SK-N-SH treated with all-trans-retinoic acid at 6 μM for 48 hours (cell line): ENCODE measurements at regions not wholly inside any gene's neighbourhood (a gene's known extent, or its start where the extent isn't known, plus 50 kb on each side); places are given as distances from the start of the nearest gene placed in this dataset.

Source experiments
- ATAC-seq: fragments of 200-7000 bp; cut with Tn5 transposase; 3 replicates; pipeline ENCODE4 v1.9.1; 2020; ENCODE audit warnings: mild to moderate bottlenecking, moderate library complexity
- ARNTL ChIP-seq: fragments of 450-650 bp; formaldehyde crosslinking; IDR thresholded peaks from 2 replicates; pipeline ENCODE4 v1.5.0; 2020; ENCODE audit warnings: low read depth, mild to moderate bottlenecking, moderate library complexity, borderline replicate concordance
- BACH2 ChIP-seq: fragments of 250-450 bp; sonication (Bioruptor Pico); IDR thresholded peaks from 2 replicates; pipeline ENCODE4 v1.9.0; 2021; ENCODE audit warnings: mild to moderate bottlenecking, borderline replicate concordance
- CREB5 ChIP-seq: fragments of 250-450 bp; sonication (Bioruptor Pico); IDR thresholded peaks from 2 replicates; pipeline ENCODE4 v1.5.1; 2020; ENCODE audit warnings: low read depth, mild to moderate bottlenecking, moderate library complexity
- CSDC2 ChIP-seq: fragments of 250-450 bp; sonication (Bioruptor Pico); IDR thresholded peaks from 2 replicates; pipeline ENCODE4 v1.5.0; 2020; ENCODE audit warnings: mild to moderate bottlenecking, moderate library complexity
- CSRNP3 ChIP-seq: fragments of 250-450 bp; sonication (Bioruptor Pico); IDR thresholded peaks from 2 replicates; pipeline ENCODE4 v1.5.1; 2021; ENCODE audit warnings: mild to moderate bottlenecking, moderate library complexity
- ESRRG ChIP-seq: fragments of 250-450 bp; sonication (Bioruptor Pico); IDR thresholded peaks from 2 replicates; pipeline ENCODE4 v1.6.1; 2021; ENCODE audit warnings: mild to moderate bottlenecking
- GLIS3 ChIP-seq: fragments of 250-450 bp; sonication (Bioruptor Pico); IDR thresholded peaks from 2 replicates; pipeline ENCODE4 v1.5.0; 2020; ENCODE audit warnings: mild to moderate bottlenecking, moderate library complexity
- ISL1 ChIP-seq: fragments of 250-450 bp; sonication (Bioruptor Pico); IDR thresholded peaks from 2 replicates; pipeline ENCODE4 v2.1.2; 2022; ENCODE audit warnings: mild to moderate bottlenecking, moderate library complexity
- OSR1 ChIP-seq: fragments of 250-450 bp; sonication (Bioruptor Pico); IDR thresholded peaks from 2 replicates; pipeline ENCODE4 v1.8.0; 2022; ENCODE audit warnings: moderate library complexity, mild to moderate bottlenecking, inconsistent platforms
- POU6F1 ChIP-seq: fragments of 250-450 bp; sonication (Bioruptor Pico); IDR thresholded peaks from 2 replicates; pipeline ENCODE4 v1.8.0; 2021; ENCODE audit warnings: low read depth, mild to moderate bottlenecking, moderate library complexity, borderline replicate concordance
- PPARA ChIP-seq: fragments of 250-450 bp; sonication (Bioruptor Pico); IDR thresholded peaks from 2 replicates; pipeline ENCODE4 v1.5.0; 2020; ENCODE audit warnings: mild to moderate bottlenecking, borderline replicate concordance
- RARB ChIP-seq: fragments of 250-450 bp; sonication (Bioruptor Pico); IDR thresholded peaks from 2 replicates; pipeline ENCODE4 v1.8.0; 2021; ENCODE audit warnings: mild to moderate bottlenecking, moderate library complexity
- SNAI2 ChIP-seq: fragments of 250-450 bp; sonication (Bioruptor Pico); IDR thresholded peaks from 2 replicates; pipeline ENCODE4 v1.5.0; 2020; ENCODE audit warnings: mild to moderate bottlenecking, moderate library complexity
- TCF4 ChIP-seq: fragments of 250-450 bp; sonication (Bioruptor Pico); IDR thresholded peaks from 2 replicates; pipeline ENCODE4 v1.8.0; 2021; ENCODE audit warnings: mild to moderate bottlenecking, moderate library complexity, borderline replicate concordance
- TOX ChIP-seq: fragments of 250-450 bp; sonication (Bioruptor Pico); IDR thresholded peaks from 2 replicates; pipeline ENCODE4 v1.8.0; 2021; ENCODE audit warnings: mild to moderate bottlenecking, moderate library complexity, borderline replicate concordance
- TSHZ2 ChIP-seq: fragments of 250-450 bp; sonication (Bioruptor Pico); IDR thresholded peaks from 2 replicates; pipeline ENCODE4 v1.5.0; 2020; ENCODE audit warnings: mild to moderate bottlenecking, moderate library complexity
- ZC3H10 ChIP-seq: fragments of 250-450 bp; sonication (Bioruptor Pico); IDR thresholded peaks from 2 replicates; pipeline ENCODE4 v1.5.1; 2021; ENCODE audit warnings: mild to moderate bottlenecking, moderate library complexity
- ZFP30 ChIP-seq: fragments of 450-650 bp; formaldehyde crosslinking; IDR thresholded peaks from 2 replicates; pipeline ENCODE4 v1.5.0; 2022; ENCODE audit warnings: mild to moderate bottlenecking, moderate library complexity
- ZNF565 ChIP-seq: fragments of 450-650 bp; formaldehyde crosslinking; conservative IDR thresholded peaks from 2 replicates; pipeline ENCODE4 v1.5.0; 2020; ENCODE audit warnings: low read depth, mild to moderate bottlenecking, moderate library complexity
- ZNF70 ChIP-seq: fragments of 450-650 bp; formaldehyde crosslinking; IDR thresholded peaks from 2 replicates; pipeline ENCODE4 v1.5.0; 2020; ENCODE audit warnings: mild to moderate bottlenecking, moderate library complexity
- ZNF8 ChIP-seq: fragments of 450-650 bp; formaldehyde crosslinking; IDR thresholded peaks from 2 replicates; pipeline ENCODE4 v1.5.0; 2020; ENCODE audit warnings: mild to moderate bottlenecking, moderate library complexity

GRCh38 chr9:2925016-2925415 is 81.1 kb upstream of the PUM3 start:
- TF ChIP-seq PPARA, result no peak
- TF ChIP-seq OSR1 (CRISPR knock-in tag), result no peak
- ATAC-seq, result no peak

GRCh38 chr9:2924380-2924768 is 80.5 kb upstream of the PUM3 start:
- no peak for ATAC-seq
- TF ChIP-seq SNAI2 (CRISPR knock-in tag) (no peak), TCF4 (no peak), ESRRG (CRISPR knock-in tag) (no peak), TOX (CRISPR knock-in tag) (no peak), ISL1 (CRISPR knock-in tag) (no peak), GLIS3 (no peak), CSRNP3 (CRISPR knock-in tag) (no peak), BACH2 (no peak), PPARA (no peak), OSR1 (CRISPR knock-in tag) (no peak), ZC3H10 (CRISPR knock-in tag) (no peak), TSHZ2 (CRISPR knock-in tag) (no peak), ZNF8 (CRISPR knock-in tag) (no peak), ZNF565 (CRISPR knock-in tag) (no peak), ARNTL (CRISPR knock-in tag) (no peak), CSDC2 (CRISPR knock-in tag) (no peak), RARB (CRISPR knock-in tag) (no peak), CREB5 (CRISPR knock-in tag) (no peak), ZNF70 (CRISPR knock-in tag) (no peak), ZFP30 (CRISPR knock-in tag) (no peak)

- no peak for ATAC-seq
- TF ChIP-seq ZC3H10 (CRISPR knock-in tag) (no peak), TSHZ2 (CRISPR knock-in tag) (no peak), CREB5 (CRISPR knock-in tag) (no peak), BACH2 (no peak), ZFP30 (CRISPR knock-in tag) (no peak), CSDC2 (CRISPR knock-in tag) (no peak), OSR1 (CRISPR knock-in tag) (no peak), ZNF565 (CRISPR knock-in tag) (no peak), RARB (CRISPR knock-in tag) (no peak), POU6F1 (CRISPR knock-in tag) (no peak), ESRRG (CRISPR knock-in tag) (no peak), ZNF70 (CRISPR knock-in tag) (no peak), ISL1 (CRISPR knock-in tag) (no peak)
These were observed 80.0 kb upstream of the PUM3 start for GRCh38 chr9:2923766-2924379.
